T-cell (primary cell): ENCODE measurements at regions not wholly inside any gene's neighbourhood (a gene's known extent, or its start where the extent isn't known, plus 50 kb on each side); places are given as distances from the start of the nearest gene placed in this dataset.

Experiments used
- ATAC-seq, 4 experiments: fragments of 200-7000 bp in 3 of 4; fragments of 150-1000 bp in 1 of 4; cut with Tn5 transposase; replicated peaks in 1 of 4; 1 replicate in 3 of 4; 2 replicates in 1 of 4; pipeline ENCODE4 v1.10.0; 2021; ENCODE audit warnings: moderate library complexity in 3 of 4, mild to moderate bottlenecking in 2 of 4, moderate number of reproducible peaks in 1 of 4
- CTCF ChIA-PET, 2 donors: fragments of 300-600 bp; sonication (Branson Sonifier 250); formaldehyde crosslinking; loops; one replicate each; lab custom pipeline; 2022; ENCODE audit warnings: antibody characterized with exemption in 2 of 2; lab: Charles Lee
- POLR2A ChIA-PET, 2 donors: fragments of 300-600 bp; sonication (Branson Sonifier 250); formaldehyde crosslinking; loops; one replicate each; lab custom pipeline; 2022; ENCODE audit warnings: antibody characterized with exemption in 2 of 2; lab: Charles Lee
- DNase-seq, 35 experiments: peaks; one replicate each; pipeline versions ENCODE4 v3.0.0 to v3.0.0-alpha.2; 2013 to 2023
- H3K27ac ChIP-seq: one replicate; pipeline ENCODE4 v1.5.1; 2013; ENCODE audit warnings: low read length
- H3K27me3 ChIP-seq, 2 experiments: replicated peaks in 1 of 2; 1 replicate in 1 of 2; 2 replicates in 1 of 2; pipeline versions ENCODE4 v1.6.1 to v1.7.0; 2013; ENCODE audit warnings: low read length in 1 of 2, mixed read lengths in 1 of 2; ENCODE audit not compliant: control insufficient read depth in 2 of 2, insufficient read depth in 2 of 2; ENCODE audit errors: extremely low read depth in 1 of 2
- H3K36me3 ChIP-seq, 2 donors: 1 replicate in 1 of 2; 2 replicates in 1 of 2; pipeline versions ENCODE4 v1.6.1 to v1.7.0; 2013; ENCODE audit warnings: low read length in 1 of 2; ENCODE audit not compliant: control insufficient read depth in 2 of 2, insufficient read depth in 1 of 2; ENCODE audit errors: extremely low read depth in 1 of 2
- H3K4me1 ChIP-seq, 2 experiments: 1 replicate in 1 of 2; 2 replicates in 1 of 2; pipeline versions ENCODE4 v1.6.1 to v1.7.0; 2013; ENCODE audit warnings: low read length in 2 of 2, mixed read lengths in 1 of 2; ENCODE audit not compliant: insufficient read depth in 2 of 2, control insufficient read depth in 1 of 2; ENCODE audit errors: extremely low read depth in 1 of 2
- H3K4me3 ChIP-seq, 2 donors: 1 replicate in 1 of 2; 2 replicates in 1 of 2; pipeline versions ENCODE4 v1.5.1 to v1.7.0; 2013; ENCODE audit warnings: mild to moderate bottlenecking in 2 of 2, low read length in 1 of 2, moderate library complexity in 1 of 2; ENCODE audit not compliant: control insufficient read depth in 1 of 2; ENCODE audit errors: extremely low read depth in 1 of 2
- H3K9me3 ChIP-seq: 2 replicates; pipeline ENCODE4 v1.7.0; 2013
- H3K27ac Mint-ChIP-seq, 2 donors: one replicate each; pipeline ENCODE4 v1.8.0; 2020 to 2021; ENCODE audit warnings: mild to moderate bottlenecking in 2 of 2, mixed read lengths in 2 of 2
- H3K27me3 Mint-ChIP-seq, 2 donors: one replicate each; pipeline ENCODE4 v1.8.0; 2021 to 2022; ENCODE audit warnings: mixed read lengths in 2 of 2
- H3K36me3 Mint-ChIP-seq: one replicate; pipeline ENCODE4 v1.8.0; 2021; ENCODE audit warnings: mixed read lengths
- H3K4me1 Mint-ChIP-seq, 3 donors: one replicate each; pipeline ENCODE4 v1.8.0; 2020 to 2022; ENCODE audit warnings: mixed read lengths in 3 of 3, mild to moderate bottlenecking in 1 of 3
- H3K4me3 Mint-ChIP-seq, 3 donors: one replicate each; pipeline ENCODE4 v1.8.0; 2020 to 2022; ENCODE audit warnings: mild to moderate bottlenecking in 3 of 3, mixed read lengths in 3 of 3, moderate library complexity in 3 of 3
- H3K9me3 Mint-ChIP-seq, 3 donors: one replicate each; pipeline ENCODE4 v1.8.0; 2020 to 2022; ENCODE audit warnings: mixed read lengths in 3 of 3
- WGBS: methylation state at CpG from one replicate; pipeline ENCODE4 v1.1.5; 2013; ENCODE audit warnings: missing lambda C conversion rate; ENCODE audit not compliant: insufficient coverage; 5-methylcytosine and 5-hydroxymethylcytosine counted together

DNA sequence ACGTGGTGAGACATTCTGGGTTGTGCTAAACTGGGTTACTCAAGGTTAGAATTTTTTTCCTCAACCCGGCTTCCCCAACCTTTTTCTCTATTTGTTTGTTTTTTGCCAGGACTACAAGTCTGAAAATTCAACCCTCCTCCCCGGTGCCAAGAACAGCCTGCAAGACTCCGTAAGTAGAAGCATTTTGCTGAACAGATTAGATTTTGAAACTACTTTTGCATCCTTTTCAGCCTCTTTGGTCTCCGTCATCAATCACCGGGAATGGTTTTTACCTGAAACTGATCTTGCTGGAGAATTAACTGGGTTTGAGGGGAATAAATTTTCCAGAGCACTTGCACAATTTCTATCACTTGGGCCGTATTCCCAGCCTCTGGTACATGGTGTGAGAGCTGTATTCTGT, 501.2 kb upstream of the EEF2KMT start:
- 82% methylated on average over 4 of the region's 7 CpGs for WGBS
- no peak for ATAC-seq
- Histone ChIP-seq H3K9me3 (no peaks in the 10 kb centered on the region), H3K4me1 (no peaks in the 10 kb centered on the region), H3K27me3 (no peaks in the 10 kb centered on the region), H3K27ac (no peak overlapping the region), H3K36me3 (no peaks in the 10 kb centered on the region), H3K4me3 (no peak overlapping the region)
- no peak overlapping the region for H3K27ac Mint-ChIP-seq
- no peaks in the 10 kb centered on the region for H3K27me3 Mint-ChIP-seq
- H3K9me3 Mint-ChIP-seq, result peaks cover 5% of the 10 kb centered on the region in 3 donors
- POLR2A ChIA-PET, result no interaction called here
- DNase-seq, result no peak
- no peak overlapping the region for H3K4me3 Mint-ChIP-seq
- no peaks in the 10 kb centered on the region for H3K36me3 Mint-ChIP-seq
- CTCF ChIA-PET, result no interaction called here
- H3K4me1 Mint-ChIP-seq, result no peaks in the 10 kb centered on the region

DNA sequence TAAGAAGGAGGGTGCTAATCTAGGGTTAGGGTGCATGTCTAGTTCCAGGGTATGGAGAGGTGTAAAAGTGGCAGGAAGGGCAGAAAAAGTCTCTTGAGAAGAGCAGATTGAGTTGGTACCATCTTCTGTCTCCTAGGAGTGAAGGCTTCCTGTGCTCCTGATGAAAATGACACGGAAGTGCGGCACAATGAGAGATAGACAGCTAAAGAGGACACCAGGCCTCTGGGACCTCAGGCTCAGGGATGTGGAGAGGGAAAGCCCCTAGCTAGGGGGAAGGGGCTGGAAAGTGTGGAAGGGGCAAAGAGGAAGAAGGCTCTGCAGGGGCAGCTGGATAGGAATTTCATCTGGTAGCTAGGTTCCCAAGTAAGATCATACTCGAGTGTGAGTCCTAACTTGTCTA, 498.3 kb upstream of the EEF2KMT start:
- no peaks in the 10 kb centered on the region for H3K4me1 Mint-ChIP-seq
- ChIA-PET CTCF (no interaction called here), POLR2A (no interaction called here)
- no peak overlapping the region for H3K4me3 Mint-ChIP-seq
- no peaks in the 10 kb centered on the region for H3K27me3 Mint-ChIP-seq
- no peaks in the 10 kb centered on the region for H3K27me3 ChIP-seq
- H3K4me3 ChIP-seq, result no peak overlapping the region
- H3K36me3 Mint-ChIP-seq, result no peaks in the 10 kb centered on the region
- H3K9me3 ChIP-seq, result no peaks in the 10 kb centered on the region
- H3K27ac Mint-ChIP-seq, result no peak overlapping the region
- H3K9me3 Mint-ChIP-seq, result peaks cover 0 to 5% (median 0%) of the 10 kb centered on the region in 3 donors
- no peak for ATAC-seq
- DNase-seq, result no peak
- no peaks in the 10 kb centered on the region for H3K36me3 ChIP-seq
- H3K4me1 ChIP-seq, result no peaks in the 10 kb centered on the region
- WGBS, result 100% methylated on average over 2 of the region's 3 CpGs
- no peak overlapping the region for H3K27ac ChIP-seq

DNA sequence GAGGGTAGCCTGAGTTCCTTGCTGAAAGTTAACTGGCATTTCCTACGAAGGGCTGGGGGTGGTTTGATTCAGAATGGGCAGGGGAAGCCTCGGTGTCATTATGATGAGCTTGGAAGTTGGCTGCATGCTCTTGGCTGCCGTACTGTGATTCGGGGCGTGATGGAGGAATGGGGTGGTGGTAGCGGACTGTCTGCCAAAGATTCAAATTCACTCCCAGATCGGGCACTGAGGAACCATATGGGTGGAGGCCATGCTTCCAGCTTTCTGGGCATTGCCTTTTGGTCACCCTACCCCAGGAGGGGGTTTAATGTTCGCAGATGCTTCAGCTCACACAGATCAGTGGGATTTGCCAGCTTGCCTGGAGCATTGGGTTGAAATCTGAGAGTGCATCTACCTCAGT, 492.8 kb upstream of the EEF2KMT start:
- WGBS, result 73% methylated on average over 7 of the region's 8 CpGs
- Histone ChIP-seq H3K27me3 (no peaks in the 10 kb centered on the region), H3K36me3 (no peaks in the 10 kb centered on the region), H3K4me1 (no peaks in the 10 kb centered on the region), H3K4me3 (no peak overlapping the region), H3K27ac (no peak overlapping the region), H3K9me3 (no peaks in the 10 kb centered on the region)
- Mint-ChIP-seq H3K9me3 (peaks cover 0 to 3% (median 0%) of the 10 kb centered on the region in 3 donors), H3K36me3 (no peaks in the 10 kb centered on the region), H3K4me3 (no peak overlapping the region), H3K27me3 (no peaks in the 10 kb centered on the region), H3K27ac (no peak overlapping the region), H3K4me1 (no peaks in the 10 kb centered on the region)
- ChIA-PET POLR2A (no interaction called here), CTCF (no interaction called here)
- no peak for ATAC-seq
- no peak for DNase-seq

DNA sequence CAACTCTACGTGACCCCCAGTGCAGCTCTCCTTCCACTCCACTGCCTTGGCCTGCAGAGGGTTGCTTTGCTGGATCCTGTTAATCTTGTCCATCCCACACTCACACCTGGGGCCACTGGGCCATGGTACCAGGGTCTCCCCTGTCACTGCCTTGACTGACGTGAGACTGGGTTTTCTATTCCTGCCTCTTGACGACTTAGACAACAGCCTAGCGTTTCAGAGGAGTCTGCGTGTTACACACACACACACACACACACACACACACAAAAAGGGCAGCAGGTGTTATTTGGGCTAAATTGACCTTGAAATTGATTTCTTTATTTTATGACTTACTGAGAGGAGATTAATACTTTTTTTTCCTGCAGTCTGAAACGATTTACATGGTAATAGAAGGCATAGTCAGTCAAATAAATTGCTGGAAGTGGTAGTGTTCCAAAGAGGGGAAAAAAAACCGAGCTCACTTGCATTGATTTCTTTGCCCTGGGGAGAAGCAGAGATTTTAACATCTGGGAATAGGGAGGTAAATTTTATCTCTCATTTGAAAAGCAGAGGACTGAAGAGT, 492.3 kb upstream of the EEF2KMT start:
- no peaks in the 10 kb centered on the region for H3K9me3 ChIP-seq
- no peak overlapping the region for H3K4me3 ChIP-seq
- no peaks in the 10 kb centered on the region for H3K36me3 ChIP-seq
- Mint-ChIP-seq H3K4me3 (no peak overlapping the region), H3K27me3 (no peaks in the 10 kb centered on the region), H3K4me1 (no peaks in the 10 kb centered on the region), H3K9me3 (peaks cover 0 to 3% (median 0%) of the 10 kb centered on the region in 3 donors), H3K27ac (no peak overlapping the region), H3K36me3 (no peaks in the 10 kb centered on the region)
- H3K27me3 ChIP-seq, result no peaks in the 10 kb centered on the region
- 50% methylated on average over 2 of the region's 7 CpGs for WGBS
- DNase-seq (no peak), ATAC-seq (no peak)
- POLR2A ChIA-PET, result no interaction called here
- no peak overlapping the region for H3K27ac ChIP-seq
- CTCF ChIA-PET, result no interaction called here
- H3K4me1 ChIP-seq, result no peaks in the 10 kb centered on the region

DNA sequence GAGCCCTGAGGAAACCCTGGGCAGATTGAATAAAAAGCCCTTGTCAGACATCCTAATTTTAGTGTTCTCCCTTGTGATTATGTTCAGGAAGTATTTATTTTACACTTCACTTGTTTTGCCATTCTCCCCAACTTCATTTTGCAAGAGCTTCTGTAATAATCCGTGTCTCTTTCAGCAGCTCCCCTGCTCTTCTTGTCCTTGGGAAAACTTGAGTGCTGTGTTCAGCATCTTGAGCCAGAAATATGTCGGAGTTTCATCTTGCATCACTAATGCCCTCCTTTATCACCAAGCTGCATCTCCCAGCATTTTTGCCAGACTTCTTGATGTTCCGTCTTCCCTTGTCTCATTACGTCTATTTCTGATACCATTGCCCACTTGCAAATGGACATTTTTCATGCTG, 486.5 kb upstream of the EEF2KMT start:
- Mint-ChIP-seq H3K4me3 (no peak overlapping the region), H3K27ac (no peak overlapping the region), H3K9me3 (peaks cover 0 to 4% (median 3%) of the 10 kb centered on the region in 3 donors), H3K27me3 (peaks cover 4% of the 10 kb centered on the region in 2 donors), H3K36me3 (no peaks in the 10 kb centered on the region), H3K4me1 (no peaks in the 10 kb centered on the region)
- WGBS, result 84% methylated on average over 4 of the region's 4 CpGs
- H3K36me3 ChIP-seq, result no peaks in the 10 kb centered on the region
- H3K27me3 ChIP-seq, result peaks cover 0 to 6% of the 10 kb centered on the region in 2 experiments
- no peaks in the 10 kb centered on the region for H3K9me3 ChIP-seq
- DNase-seq, result no peak
- H3K4me1 ChIP-seq, result no peaks in the 10 kb centered on the region
- ATAC-seq, result no peak
- H3K27ac ChIP-seq, result no peak overlapping the region
- CTCF ChIA-PET, result no interaction called here
- no peak overlapping the region for H3K4me3 ChIP-seq
- POLR2A ChIA-PET, result no interaction called here

DNA sequence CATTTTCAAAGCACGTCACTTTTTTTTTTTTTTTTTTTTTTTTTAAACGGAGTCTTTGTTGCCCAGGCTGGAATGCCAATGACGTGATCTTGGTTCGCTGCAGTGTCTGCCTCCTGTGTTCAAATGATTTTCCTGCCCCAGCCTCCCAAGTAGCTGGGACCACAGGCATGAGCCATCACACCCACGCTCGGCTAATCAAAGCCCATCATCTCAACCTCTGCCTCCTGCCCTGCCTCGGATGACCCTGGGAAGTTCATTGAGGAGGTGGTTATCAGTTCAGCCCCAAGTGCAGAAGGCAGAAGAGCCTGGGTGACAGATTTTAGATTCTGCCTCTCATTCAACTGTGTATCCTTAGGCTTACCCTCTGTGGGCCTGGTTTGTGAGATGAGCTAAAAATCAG, 484.9 kb upstream of the EEF2KMT start:
- Mint-ChIP-seq H3K9me3 (peaks cover 0 to 4% (median 0%) of the 10 kb centered on the region in 3 donors), H3K27ac (no peak overlapping the region), H3K4me1 (no peaks in the 10 kb centered on the region), H3K36me3 (no peaks in the 10 kb centered on the region), H3K27me3 (peaks cover 5 to 6% of the 10 kb centered on the region in 2 donors), H3K4me3 (no peak overlapping the region)
- Histone ChIP-seq H3K36me3 (no peaks in the 10 kb centered on the region), H3K27me3 (peaks cover 0 to 6% of the 10 kb centered on the region in 2 experiments), H3K4me3 (no peak overlapping the region), H3K4me1 (no peaks in the 10 kb centered on the region), H3K9me3 (no peaks in the 10 kb centered on the region), H3K27ac (no peak overlapping the region)
- ChIA-PET CTCF (no interaction called here), POLR2A (no interaction called here)
- DNase-seq (no peak), ATAC-seq (no peak)
- 89% methylated on average over 1 of the region's 7 CpGs for WGBS

DNA sequence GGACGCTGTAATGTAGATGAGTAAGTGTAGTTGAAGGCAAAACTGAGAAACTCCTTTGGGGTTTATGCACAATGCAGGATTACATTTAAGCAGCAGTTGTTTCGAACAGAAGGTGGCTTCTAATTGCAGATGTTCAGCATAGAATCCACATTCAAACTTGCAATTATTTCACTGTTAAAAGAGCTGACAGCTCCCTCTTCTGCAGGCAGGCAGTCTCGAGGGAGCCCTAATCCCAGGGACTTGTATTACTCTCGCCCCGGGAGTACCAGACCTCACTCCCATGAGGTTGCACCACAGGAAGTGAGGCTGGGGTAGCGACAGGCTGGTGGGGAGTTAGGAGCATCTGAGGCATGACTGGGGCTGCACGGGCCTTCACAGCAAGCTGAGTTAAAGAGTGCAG, 484.3 kb upstream of the EEF2KMT start:
- Mint-ChIP-seq H3K4me3 (no peak overlapping the region), H3K27me3 (peaks cover 5 to 6% of the 10 kb centered on the region in 2 donors), H3K27ac (no peak overlapping the region), H3K4me1 (no peaks in the 10 kb centered on the region), H3K9me3 (peaks cover 0 to 4% (median 0%) of the 10 kb centered on the region in 3 donors), H3K36me3 (no peaks in the 10 kb centered on the region)
- ATAC-seq, result no peak
- Histone ChIP-seq H3K27me3 (peaks cover 0 to 6% of the 10 kb centered on the region in 2 experiments), H3K4me3 (no peak overlapping the region), H3K36me3 (no peaks in the 10 kb centered on the region), H3K9me3 (no peaks in the 10 kb centered on the region), H3K4me1 (no peaks in the 10 kb centered on the region), H3K27ac (no peak overlapping the region)
- DNase-seq, result no peak
- POLR2A ChIA-PET, result no interaction called here
- CTCF ChIA-PET, result no interaction called here
- WGBS, result 53% methylated on average over 2 of the region's 7 CpGs
